Right lobe of liver (tissue), 6 donors: ENCODE measurements at regions not wholly inside any gene's neighbourhood (a gene's known extent, or its start where the extent isn't known, plus 50 kb on each side); places are given as distances from the start of the nearest gene placed in this dataset.

Experiments
- ATAC-seq, 4 donors: fragments of 200-7000 bp; cut with Tn5 transposase; one replicate each; pipeline ENCODE4 v1.9.1; 2020; ENCODE audit warnings: mild to moderate bottlenecking in 4 of 4, moderate library complexity in 4 of 4
- DNase-seq, 3 donors: peaks; one replicate each; pipeline ENCODE4 v3.0.0-alpha.2; 2020
- H3K27ac ChIP-seq, 3 donors: fragments of 200-600 bp; one replicate each; pipeline ENCODE4 v1.8.0; 2022
- H3K27me3 ChIP-seq, 2 donors: fragments of 200-600 bp; one replicate each; pipeline ENCODE4 v1.8.0; 2022
- H3K36me3 ChIP-seq, 4 donors: fragments of 200-600 bp; sonication (generic) in 1 of 4; one replicate each; pipeline versions ENCODE4 v1.5.1 to v1.8.0; 2017 to 2022; ENCODE audit warnings: control low read depth in 1 of 4
- H3K4me1 ChIP-seq, 4 donors: fragments of 200-600 bp; sonication (generic) in 1 of 4; one replicate each; pipeline versions ENCODE4 v1.5.1 to v1.8.0; 2017 to 2022; ENCODE audit warnings: control low read depth in 1 of 4
- H3K4me3 ChIP-seq, 3 donors: fragments of 200-600 bp; one replicate each; pipeline ENCODE4 v1.8.0; 2022
- H3K9me3 ChIP-seq, 4 donors: fragments of 200-600 bp; sonication (generic) in 1 of 4; one replicate each; pipeline versions ENCODE4 v1.5.1 to v1.8.0; 2017 to 2022; ENCODE audit warnings: control low read depth in 1 of 4
- CTCF ChIP-seq, 4 donors: fragments of 200-600 bp in 3 of 4; fragments of 450-650 bp in 1 of 4; IDR thresholded peaks; one replicate each; pipeline versions ENCODE4 v1.5.1 to v1.8.0; 2016 to 2022; ENCODE audit warnings: antibody characterized with exemption in 4 of 4, mild to moderate bottlenecking in 2 of 4
- POLR2A ChIP-seq: fragments of 450-650 bp; IDR thresholded peaks from one replicate; pipeline ENCODE4 v1.6.1; 2017; ENCODE audit warnings: antibody characterized with exemption, mild to moderate bottlenecking
- WGBS: methylation state at CpG from one replicate; pipeline ENCODE4 v1.1.6; 2018; ENCODE audit warnings: low coverage, low lambda C conversion rate; ENCODE audit not compliant: insufficient coverage; ENCODE audit errors: missing lambda C conversion rate; 5-methylcytosine and 5-hydroxymethylcytosine counted together
- intact Hi-C, 2 donors: fragments of 100-400 bp; cut with DNase I; formaldehyde crosslinking; loops; one replicate each; pipeline versions ENCODE4 v1.11.2 to v1.14.1; 2022
- donor health status: DM: no; HTN: yes; CAD: no.
- donor health status: DM: no; HTN: no; CAD: no.
- donor health status: DM: no; HTN: no; CAD: no.
- donor health status: DM: no; HTN: yes; CAD: no.
- donor health status: DM: no; HTN: yes; CAD: no.

GRCh38 chr4:65789805-65790204 is 119.5 kb upstream of the EPHA5 start:
- Histone ChIP-seq H3K4me3 (no peak overlapping the region), H3K36me3 (no peaks in the 10 kb centered on the region), H3K27ac (no peak overlapping the region), H3K27me3 (no peaks in the 10 kb centered on the region), H3K9me3 (no peaks in the 10 kb centered on the region), H3K4me1 (no peaks in the 10 kb centered on the region)
- TF ChIP-seq CTCF (IDR thresholded peaks at IDR 0.05) (no peak), POLR2A (no peak)
- DNase-seq (no peak), ATAC-seq (no peak)
- WGBS, result 60% methylated on average over 2 of the region's 2 CpGs
- intact Hi-C loops, result no loop called here

GRCh38 chr4:65789341-65789740 is 119.1 kb upstream of the EPHA5 start:
- H3K9me3 ChIP-seq, result no peaks in the 10 kb centered on the region
- TF ChIP-seq CTCF (IDR thresholded peaks at IDR 0.05) (no peak), POLR2A (no peak)
- H3K27me3 ChIP-seq, result no peaks in the 10 kb centered on the region
- intact Hi-C loops, result no loop called here
- no peak overlapping the region for H3K4me3 ChIP-seq
- no peak overlapping the region for H3K27ac ChIP-seq
- no peaks in the 10 kb centered on the region for H3K36me3 ChIP-seq
- DNase-seq (no peak), ATAC-seq (no peak)
- 44% methylated on average over 2 of the region's 2 CpGs for WGBS
- no peaks in the 10 kb centered on the region for H3K4me1 ChIP-seq

- Histone ChIP-seq H3K27ac (no peak overlapping the region), H3K9me3 (no peaks in the 10 kb centered on the region), H3K36me3 (no peaks in the 10 kb centered on the region), H3K4me3 (no peak overlapping the region), H3K4me1 (no peaks in the 10 kb centered on the region), H3K27me3 (no peaks in the 10 kb centered on the region)
- 0% methylated on average over 1 of the region's 1 CpG for WGBS
- DNase-seq (no peak), ATAC-seq (no peak)
- TF ChIP-seq POLR2A, result no peak
- no peak for TF ChIP-seq CTCF (IDR thresholded peaks at IDR 0.05)
- intact Hi-C loops, result no loop called here
These were observed 107.0 kb upstream of the EPHA5 start for GRCh38 chr4:65777270-65777669.

GRCh38 chr4:65773636-65774035 is 103.3 kb upstream of the EPHA5 start:
- no peak for TF ChIP-seq POLR2A
- no peak for TF ChIP-seq CTCF (IDR thresholded peaks at IDR 0.05)
- WGBS, result 50% methylated on average over 2 of the region's 6 CpGs

GRCh38 chr4:65747386-65747785 is 77.1 kb upstream of the EPHA5 start:
- no peak for TF ChIP-seq POLR2A
- intact Hi-C loops, result no loop called here
- DNase-seq (no peak), ATAC-seq (no peak)
- WGBS, result 17% methylated on average over 2 of the region's 2 CpGs
- Histone ChIP-seq H3K27ac (no peak overlapping the region), H3K27me3 (no peaks in the 10 kb centered on the region), H3K4me3 (no peak overlapping the region), H3K4me1 (no peaks in the 10 kb centered on the region), H3K9me3 (no peaks in the 10 kb centered on the region), H3K36me3 (no peaks in the 10 kb centered on the region)

More at GRCh38 chr4:65773636-65774035, 103.3 kb upstream of the EPHA5 start:
- DNase-seq (no peak), ATAC-seq (peak in 1 of 4 donors; percentile 47)
- intact Hi-C loops, result no loop called here
- no peaks in the 10 kb centered on the region for H3K9me3 ChIP-seq
- H3K27ac ChIP-seq, result no peak overlapping the region
- H3K27me3 ChIP-seq, result no peaks in the 10 kb centered on the region
- no peak overlapping the region for H3K4me3 ChIP-seq
- H3K4me1 ChIP-seq, result no peaks in the 10 kb centered on the region
- no peaks in the 10 kb centered on the region for H3K36me3 ChIP-seq
